Activated CD4-positive, alpha-beta T cell treated with anti-CD3 and anti-CD28 coated beads for 36 hours (primary cell): ENCODE measurements at regions not wholly inside any gene's neighbourhood (a gene's known extent, or its start where the extent isn't known, plus 50 kb on each side); places are given as distances from the start of the nearest gene placed in this dataset.
"Not testable (repeated sequence)": the region's sequence is repeated elsewhere in the genome, so short reads cannot be mapped to it uniquely, and the experiment has no call there.

Experiments
- ATAC-seq: fragments of 200-7000 bp; cut with Tn5 transposase; one replicate; pipeline ENCODE4 v1.10.0; 2021; ENCODE audit warnings: mild to moderate bottlenecking, moderate library complexity
- CTCF ChIA-PET: fragments of 350-600 bp; sonication (Branson Sonifier 250); formaldehyde crosslinking; loops from one replicate; lab custom pipeline; 2021; ENCODE audit warnings: antibody characterized with exemption; lab: Charles Lee
- POLR2A ChIA-PET: fragments of 350-600 bp; sonication (Branson Sonifier 250); formaldehyde crosslinking; loops from one replicate; lab custom pipeline; 2021; ENCODE audit warnings: antibody characterized with exemption, inconsistent platforms; lab: Charles Lee
- DNase-seq: peaks from one replicate; pipeline ENCODE4 v3.0.0-alpha.2; 2020
- H3K27ac Mint-ChIP-seq: one replicate; pipeline ENCODE4 v1.8.0; 2021; ENCODE audit warnings: mixed read lengths
- H3K27me3 Mint-ChIP-seq: one replicate; pipeline ENCODE4 v1.8.0; 2021; ENCODE audit warnings: mixed read lengths
- H3K36me3 Mint-ChIP-seq: one replicate; pipeline ENCODE4 v1.8.0; 2021; ENCODE audit warnings: low read depth, mixed read lengths
- H3K4me1 Mint-ChIP-seq: one replicate; pipeline ENCODE4 v1.8.0; 2021; ENCODE audit warnings: mixed read lengths
- H3K4me3 Mint-ChIP-seq: one replicate; pipeline ENCODE4 v1.8.0; 2021; ENCODE audit warnings: mild to moderate bottlenecking, moderate library complexity, mixed read lengths
- H3K9me3 Mint-ChIP-seq: one replicate; pipeline ENCODE4 v1.8.0; 2021; ENCODE audit warnings: low read depth, mixed read lengths
- intact Hi-C, 2 experiments: fragments of 100-400 bp; cut with DNase I in 1 of 2; cut with micrococcal nuclease in 1 of 2; formaldehyde crosslinking; loops; one replicate each; pipeline versions ENCODE4 v1.14.2 to v1.15.1; 2022 to 2024; cut with DNase I, micrococcal nuclease

DNA sequence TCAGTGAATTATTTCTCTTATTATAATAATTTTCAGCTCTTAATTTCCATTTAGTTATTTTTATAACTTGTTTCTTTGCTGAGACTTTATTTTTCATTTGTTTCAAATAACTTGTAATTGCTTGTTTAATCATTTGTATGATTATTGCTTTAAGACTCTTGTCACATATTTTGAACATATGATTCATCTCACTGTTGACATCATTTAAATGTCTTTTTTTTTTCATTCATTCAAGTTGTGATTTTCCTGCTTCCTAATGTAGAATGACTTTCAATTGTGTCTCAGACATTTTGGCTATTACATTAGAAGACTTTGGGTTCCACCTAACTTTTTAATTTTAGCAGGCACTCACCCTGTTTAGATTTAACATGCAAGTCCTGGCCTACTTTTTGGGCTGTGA, 234.8 kb upstream of the DIPK2B start:
- no peaks in the 10 kb centered on the region for H3K36me3 Mint-ChIP-seq
- H3K4me1 Mint-ChIP-seq, result no peaks in the 10 kb centered on the region
- intact Hi-C loops, result no loop called here
- H3K9me3 Mint-ChIP-seq, result no peaks in the 10 kb centered on the region
- no peak overlapping the region for H3K27ac Mint-ChIP-seq
- ChIA-PET CTCF (interaction anchor here (0.7 kb wide), 1 partner anchor 76 kb away, joined by 3 read pairs; no protein-coding TSS in a partner anchor), POLR2A (interaction anchor here (0.9 kb wide), 1 partner anchor 11 kb away, joined by 5 read pairs; no protein-coding TSS in a partner anchor)
- ATAC-seq (no peak), DNase-seq (no peak)
- H3K4me3 Mint-ChIP-seq, result no peak overlapping the region
- peaks cover 2% of the 10 kb centered on the region for H3K27me3 Mint-ChIP-seq

- CTCF ChIA-PET, result no interaction called here
- Mint-ChIP-seq H3K27me3 (peaks cover 2% of the 10 kb centered on the region), H3K4me3 (no peak overlapping the region), H3K27ac (no peak overlapping the region), H3K4me1 (no peaks in the 10 kb centered on the region), H3K36me3 (no peaks in the 10 kb centered on the region), H3K9me3 (no peaks in the 10 kb centered on the region)
- ATAC-seq, result no peak
- DNase-seq, result no peak
- intact Hi-C loops, result no loop called here
- POLR2A ChIA-PET, result no interaction called here
Observed at GRCh38 chrX:45434231-45434630, 233.6 kb upstream of the DIPK2B start.

GRCh38 chrX:45428831-45429230, 228.2 kb upstream of the DIPK2B start:
- H3K9me3 Mint-ChIP-seq, result no peaks in the 10 kb centered on the region
- intact Hi-C loops, result no loop called here
- CTCF ChIA-PET, result no interaction called here
- POLR2A ChIA-PET, result no interaction called here
- no peaks in the 10 kb centered on the region for H3K4me1 Mint-ChIP-seq
- no peak overlapping the region for H3K27ac Mint-ChIP-seq
- H3K27me3 Mint-ChIP-seq, result peaks cover 4% of the 10 kb centered on the region
- no peak for ATAC-seq
- no peaks in the 10 kb centered on the region for H3K36me3 Mint-ChIP-seq
- DNase-seq, result no peak
- no peak overlapping the region for H3K4me3 Mint-ChIP-seq

- intact Hi-C loops, result no loop called here
- CTCF ChIA-PET, result no interaction called here
- ATAC-seq (no peak), DNase-seq (no peak)
- POLR2A ChIA-PET, result no interaction called here
- Mint-ChIP-seq H3K36me3 (no peaks in the 10 kb centered on the region), H3K9me3 (peaks cover 1% of the 10 kb centered on the region), H3K27ac (no peak overlapping the region), H3K4me3 (no peak overlapping the region), H3K4me1 (no peaks in the 10 kb centered on the region), H3K27me3 (peaks cover 11% of the 10 kb centered on the region)
Observed at GRCh38 chrX:45424326-45424725, 223.7 kb upstream of the DIPK2B start.

- ChIA-PET POLR2A (no interaction called here), CTCF (no interaction called here)
- no peak for ATAC-seq
Observed at GRCh38 chrX:45422216-45422925, 221.7 kb upstream of the DIPK2B start.

DNA sequence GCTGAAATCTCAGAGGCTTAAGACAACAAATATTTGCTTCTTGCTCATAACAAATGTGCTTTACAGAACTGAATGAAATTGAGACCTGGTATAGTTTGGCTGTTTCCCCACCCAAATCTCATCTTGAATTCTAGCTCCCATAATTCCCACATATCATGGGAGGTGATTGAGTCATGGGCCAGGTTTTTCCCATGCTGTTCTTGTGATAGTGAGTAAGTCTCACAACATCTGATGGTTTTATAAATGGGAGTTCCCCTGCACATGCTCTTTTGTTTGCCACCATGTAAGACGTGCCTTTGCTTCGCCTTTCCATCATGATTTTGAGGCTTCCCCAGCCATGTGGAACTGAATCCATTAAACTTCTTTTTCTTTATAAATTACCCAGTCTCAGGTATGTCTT, 221.1 kb upstream of the DIPK2B start:
- Mint-ChIP-seq H3K27ac (no peak overlapping the region), H3K27me3 (peaks cover 14% of the 10 kb centered on the region), H3K4me3 (no peak overlapping the region), H3K9me3 (peaks cover 1% of the 10 kb centered on the region), H3K36me3 (no peaks in the 10 kb centered on the region), H3K4me1 (no peaks in the 10 kb centered on the region)
- ChIA-PET POLR2A (no interaction called here), CTCF (no interaction called here)
- intact Hi-C loops, result no loop called here
- no peak for DNase-seq
- ATAC-seq, result no peak

More at GRCh38 chrX:45422216-45422925, 221.7 kb upstream of the DIPK2B start:
- H3K27ac Mint-ChIP-seq, result no peak overlapping the region
- H3K4me1 Mint-ChIP-seq, result no peaks in the 10 kb centered on the region
- no peak for DNase-seq
- H3K27me3 Mint-ChIP-seq, result peaks cover 12% of the 10 kb centered on the region
- no peak overlapping the region for H3K4me3 Mint-ChIP-seq
- no peaks in the 10 kb centered on the region for H3K36me3 Mint-ChIP-seq
- peaks cover 1% of the 10 kb centered on the region for H3K9me3 Mint-ChIP-seq
- intact Hi-C loops, result no loop called here

DNA sequence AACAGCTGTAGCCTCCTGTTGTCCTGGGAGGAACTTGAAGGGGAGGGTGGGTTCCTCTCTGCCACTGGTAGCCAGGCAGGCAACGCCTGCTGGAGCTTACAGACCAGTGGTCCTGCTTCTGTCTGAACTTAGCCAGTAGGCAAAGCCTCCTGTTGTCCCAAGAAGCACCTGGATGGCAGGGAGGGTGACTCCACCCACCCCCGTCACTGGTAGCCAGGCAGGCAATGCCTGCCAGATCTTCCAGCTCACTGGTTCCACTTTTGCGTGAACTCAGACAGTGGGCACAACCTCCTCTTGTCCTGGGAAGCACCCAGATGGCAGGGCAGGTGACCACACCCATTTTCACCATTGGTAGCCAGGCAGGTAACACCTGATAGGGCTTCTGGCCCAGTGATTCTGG, 203.5 kb upstream of the DIPK2B start:
- CTCF ChIA-PET, result no interaction called here
- no peak for DNase-seq
- Mint-ChIP-seq H3K36me3 (no peaks in the 10 kb centered on the region), H3K9me3 (peaks cover 5% of the 10 kb centered on the region), H3K27ac (no peak overlapping the region), H3K4me3 (no peak overlapping the region), H3K4me1 (peaks cover 5% of the 10 kb centered on the region), H3K27me3 (peaks cover 2% of the 10 kb centered on the region)
- intact Hi-C loops, result no loop called here
- POLR2A ChIA-PET, result no interaction called here
- ATAC-seq, result no peak

- Mint-ChIP-seq H3K27me3 (peaks cover 2% of the 10 kb centered on the region), H3K27ac (no peak overlapping the region)
Observed at GRCh38 chrX:45401923-45402322, 201.2 kb upstream of the DIPK2B start.

DNA sequence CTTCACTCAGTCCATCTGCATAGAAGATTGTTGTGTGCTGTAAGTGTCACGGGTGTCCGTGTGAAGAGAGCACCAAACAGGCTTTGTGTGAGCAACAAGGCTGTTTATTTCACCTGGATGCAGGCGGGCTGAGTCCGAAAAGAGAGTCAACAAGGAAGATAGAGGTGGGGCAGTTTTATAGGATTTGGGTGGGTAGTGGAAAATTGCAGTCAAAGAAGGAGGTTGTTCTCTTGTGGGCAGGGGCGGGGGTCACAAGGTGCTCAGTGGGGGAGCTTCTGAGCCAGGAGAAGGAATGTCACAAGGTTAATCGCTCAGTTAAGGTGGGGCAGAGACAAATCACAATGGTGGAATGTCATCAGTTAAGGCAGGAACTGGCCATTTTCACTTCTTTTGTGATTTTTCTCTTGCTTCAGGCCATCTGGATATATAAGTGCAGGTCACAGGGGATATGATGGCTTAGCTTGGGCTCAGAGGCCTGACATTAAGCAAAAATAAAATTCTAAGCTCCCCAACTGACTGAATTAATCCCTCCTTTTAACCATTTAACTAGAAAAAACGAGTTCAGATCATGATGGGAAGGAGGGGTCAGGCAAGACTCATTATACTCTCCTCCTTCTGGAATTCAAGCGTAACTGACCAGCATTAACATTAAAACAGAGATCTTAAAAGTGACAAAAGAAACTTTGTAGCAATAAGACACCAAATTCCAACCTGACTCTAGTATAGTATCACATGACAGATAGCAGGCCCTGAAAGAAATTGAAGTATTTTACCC, 200.5 kb upstream of the DIPK2B start:
- H3K4me3 Mint-ChIP-seq, H3K27ac Mint-ChIP-seq, H3K27me3 Mint-ChIP-seq, H3K36me3 Mint-ChIP-seq, intact Hi-C loops, POLR2A ChIA-PET, CTCF ChIA-PET, H3K9me3 Mint-ChIP-seq, H3K4me1 Mint-ChIP-seq, ATAC-seq, DNase-seq: not testable (repeated sequence)

More at GRCh38 chrX:45401923-45402322, 201.2 kb upstream of the DIPK2B start:
- H3K9me3 Mint-ChIP-seq, result peaks cover 5% of the 10 kb centered on the region
- intact Hi-C loops, result no loop called here
- ChIA-PET POLR2A (no interaction called here), CTCF (interaction anchor here (0.5 kb wide), 1 partner anchor 678 kb away, joined by 3 read pairs; no protein-coding TSS in a partner anchor)
- no peak for ATAC-seq
- no peak overlapping the region for H3K4me3 Mint-ChIP-seq
- DNase-seq, result no peak
- peaks cover 5% of the 10 kb centered on the region for H3K4me1 Mint-ChIP-seq
- no peaks in the 10 kb centered on the region for H3K36me3 Mint-ChIP-seq

DNA sequence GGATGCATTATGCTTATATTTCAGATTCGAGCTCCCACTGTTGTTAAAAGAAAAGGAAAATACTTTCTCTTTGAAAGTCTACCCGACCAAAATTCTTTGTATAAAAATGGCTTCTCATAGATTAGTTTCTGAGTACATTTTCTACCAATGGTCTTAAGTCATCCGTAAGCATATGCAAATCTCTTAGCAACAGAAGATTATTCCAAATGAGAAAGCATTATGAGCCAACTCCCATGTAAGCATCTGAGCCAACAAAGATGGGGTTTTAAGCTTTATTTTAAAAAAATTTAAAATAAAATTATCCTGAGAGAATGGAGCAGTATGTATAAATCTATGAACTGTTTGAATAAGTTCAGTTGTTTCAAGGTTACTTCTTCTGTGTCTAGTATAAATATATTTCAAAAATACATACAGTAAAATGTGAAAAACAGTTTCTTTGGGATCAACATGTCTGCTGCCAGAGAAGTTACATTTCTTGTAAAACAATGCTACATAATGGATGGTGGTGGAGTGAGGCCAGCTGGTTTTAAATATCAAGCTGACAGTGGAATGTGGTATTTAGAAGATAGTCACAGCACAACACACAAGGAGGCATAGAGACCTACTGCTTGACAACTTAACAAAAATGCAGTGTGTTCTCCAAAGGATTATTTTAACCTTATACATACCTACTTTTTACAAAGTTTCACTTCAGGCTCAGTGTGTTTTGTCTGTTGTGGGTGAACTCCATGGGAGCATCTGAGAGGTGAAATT, 199.5 kb upstream of the DIPK2B start:
- POLR2A ChIA-PET, result no interaction called here
- H3K36me3 Mint-ChIP-seq, result no peaks in the 10 kb centered on the region
- no peaks in the 10 kb centered on the region for H3K9me3 Mint-ChIP-seq
- intact Hi-C loops, result no loop called here
- no peak for DNase-seq
- ATAC-seq, result no peak
- H3K27me3 Mint-ChIP-seq, result peaks cover 2% of the 10 kb centered on the region
- no peak overlapping the region for H3K4me3 Mint-ChIP-seq
- no peak overlapping the region for H3K27ac Mint-ChIP-seq
- CTCF ChIA-PET, result no interaction called here
- peaks cover 5% of the 10 kb centered on the region for H3K4me1 Mint-ChIP-seq

DNA sequence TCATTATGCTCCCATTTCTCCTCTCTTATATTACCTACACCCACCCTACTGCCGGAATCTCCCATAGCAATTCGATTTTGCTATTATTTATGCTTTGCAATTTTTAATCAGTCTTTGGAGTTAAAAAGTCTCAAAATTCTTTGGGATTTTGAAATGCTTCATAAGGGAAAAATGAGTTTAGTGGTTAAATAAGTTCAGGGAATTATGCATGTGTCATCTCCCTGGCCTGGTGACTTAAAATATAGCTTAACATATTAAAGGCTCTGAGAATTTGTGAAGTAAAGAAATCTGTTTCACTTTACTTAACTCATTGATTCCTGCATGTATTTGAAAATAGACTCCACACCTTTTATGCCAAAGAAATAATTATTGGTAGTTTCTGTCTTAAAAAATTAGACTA, 185.1 kb upstream of the DIPK2B start:
- intact Hi-C loops, result no loop called here
- no peak for DNase-seq
- Mint-ChIP-seq H3K9me3 (peaks cover 3% of the 10 kb centered on the region), H3K27me3 (no peaks in the 10 kb centered on the region), H3K36me3 (no peaks in the 10 kb centered on the region), H3K4me1 (no peaks in the 10 kb centered on the region), H3K4me3 (no peak overlapping the region), H3K27ac (no peak overlapping the region)
- ChIA-PET POLR2A (no interaction called here), CTCF (no interaction called here)
- ATAC-seq, result no peak
